SK-N-SH treated with all-trans-retinoic acid at 6 μM for 48 hours (cell line): ENCODE measurements at regions not wholly inside any gene's neighbourhood (a gene's known extent, or its start where the extent isn't known, plus 50 kb on each side); places are given as distances from the start of the nearest gene placed in this dataset.

Source experiments
- PATZ1 ChIP-seq: fragments of 250-450 bp; sonication (Bioruptor Pico); IDR thresholded peaks from 2 replicates; pipeline ENCODE4 v1.8.0; 2020; ENCODE audit warnings: mild to moderate bottlenecking, moderate library complexity, borderline replicate concordance
- SNAI2 ChIP-seq: fragments of 250-450 bp; sonication (Bioruptor Pico); IDR thresholded peaks from 2 replicates; pipeline ENCODE4 v1.5.0; 2020; ENCODE audit warnings: mild to moderate bottlenecking, moderate library complexity
- TCF4 ChIP-seq: fragments of 250-450 bp; sonication (Bioruptor Pico); IDR thresholded peaks from 2 replicates; pipeline ENCODE4 v1.8.0; 2021; ENCODE audit warnings: mild to moderate bottlenecking, moderate library complexity, borderline replicate concordance
- TOX ChIP-seq: fragments of 250-450 bp; sonication (Bioruptor Pico); IDR thresholded peaks from 2 replicates; pipeline ENCODE4 v1.8.0; 2021; ENCODE audit warnings: mild to moderate bottlenecking, moderate library complexity, borderline replicate concordance

- TF ChIP-seq TCF4 (CRISPR knock-in tag) (no peak), SNAI2 (CRISPR knock-in tag) (no peak), TOX (no peak), PATZ1 (CRISPR knock-in tag) (no peak)
These were observed 316.4 kb upstream of the ID2 start for GRCh38 chr2:8365331-8365910.
